ENCODE measurements at regions not wholly inside any gene's neighbourhood (a gene's known extent, or its start where the extent isn't known, plus 50 kb on each side); places are given as distances from the start of the nearest gene placed in this dataset.

GRCh38 chr13:34478376-34478775 lies 463.7 kb upstream of the NBEA start:
- no peaks in the 10 kb centered on the region for H3K27me3 ChIP-seq (ENCODE audit: control insufficient read depth, insufficient read depth, low read length)
- no peak overlapping the region for H2BK5ac ChIP-seq (ENCODE audit: low read depth, low read length, poor library complexity, severe bottlenecking)
- no peaks in the 10 kb centered on the region for H3K36me3 ChIP-seq (ENCODE audit: control insufficient read depth, insufficient read depth, low read length)
- no peak overlapping the region for H3K4me3 ChIP-seq (ENCODE audit: insufficient read depth, low read depth, low read length)
- ATAC-seq (ENCODE audit: low read depth) (no peak), DNase-seq (no peak)
- no peak overlapping the region for H3K56ac ChIP-seq (ENCODE audit: extremely low read depth, insufficient read depth, low read length)
- no peaks in the 10 kb centered on the region for H3K79me1 ChIP-seq (ENCODE audit: low read depth in 1 of 2, low read length in 2 of 2)
- no peaks in the 10 kb centered on the region for H3K4me1 ChIP-seq (ENCODE audit: control insufficient read depth, insufficient read depth, low read length)
- H3K14ac ChIP-seq (replicated peaks; ENCODE audit: low read depth, low read length): no peak overlapping the region
- CTCF ChIA-PET: no interaction called here
- H4K8ac ChIP-seq (ENCODE audit: low read depth in 2 of 2, low read length in 2 of 2): no peak overlapping the region
- BruUV-seq (replicated peaks): no TSS peak
- no peak overlapping the region for H3K27ac ChIP-seq (ENCODE audit: insufficient read depth, low read length)
- no peak overlapping the region for H3K18ac ChIP-seq (ENCODE audit: low read depth, low read length)
- H2AK9ac ChIP-seq (replicated peaks; ENCODE audit: low read depth, low read length, poor library complexity): no peak overlapping the region
- H4K91ac ChIP-seq (ENCODE audit: insufficient read depth, low read depth, low read length): no peak overlapping the region
- H2AK5ac ChIP-seq (ENCODE audit: low read depth, low read length): no peak overlapping the region
- H2BK20ac ChIP-seq (ENCODE audit: low read depth, low read length): no peak overlapping the region
- POLR2A ChIA-PET (ENCODE audit: unreplicated experiment): no interaction called here
- in situ Hi-C loops (cut with MboI; ENCODE audit: low sequenced_read_pairs): no loop called here
- no peak for TF ChIP-seq RCOR1 (IDR thresholded peaks at IDR 0.05; ENCODE audit: insufficient replicate concordance, low read length)
- TF ChIP-seq SMC3 (IDR thresholded peaks at IDR 0.05; ENCODE audit: low read depth, low read length): no peak
- TF ChIP-seq NFE2L2 (IDR thresholded peaks at IDR 0.05; ENCODE audit: low read depth, low read length): no peak
- TF ChIP-seq CTCF (conservative IDR thresholded peaks at IDR 0.05; ENCODE audit: low read depth, low read length): no peak
- TF ChIP-seq RFX5 (IDR thresholded peaks at IDR 0.05; ENCODE audit: low read depth, low read length): no peak
- no peak for TF ChIP-seq FOS (IDR thresholded peaks at IDR 0.05; ENCODE audit: low read depth, low read length)
- no peak for TF ChIP-seq CEBPB (IDR thresholded peaks at IDR 0.05; ENCODE audit: low read depth, low read length)
- no peak for TF ChIP-seq RAD21 (IDR thresholded peaks at IDR 0.05; ENCODE audit: low read length)
- no peak for TF ChIP-seq MAFK (IDR thresholded peaks at IDR 0.05; ENCODE audit: low read depth, low read length)
- H3K4me2 ChIP-seq (ENCODE audit: low read depth, low read length): no peak overlapping the region
- H4K5ac ChIP-seq (ENCODE audit: low read depth, low read length): no peak overlapping the region
- no peak overlapping the region for H3K4ac ChIP-seq (ENCODE audit: low read depth, low read length)
- no peak overlapping the region for H3K9ac ChIP-seq (ENCODE audit: low read depth, low read length)
- H4K20me1 ChIP-seq (ENCODE audit: insufficient read depth, low read length): no peaks in the 10 kb centered on the region
- H2AFZ ChIP-seq (replicated peaks; ENCODE audit: low read length, poor library complexity): no peak overlapping the region
- WGBS, 2 experiments (ENCODE audit: extremely low coverage in 2 of 2, insufficient read length in 1 of 2): no CpG with 5 or more reads among the region's 2 CpGs
- intact Hi-C loops (cut with micrococcal nuclease): no loop called here
- no peak overlapping the region for H3K23ac ChIP-seq (ENCODE audit: low read depth, low read length)
- dilution Hi-C loops (cut with HindIII; ENCODE audit: low sequenced_read_pairs, unreplicated experiment): no loop called here
- H3K9me1 ChIP-seq (ENCODE audit: insufficient read depth, low read length): no peaks in the 10 kb centered on the region
- H3K9me3 ChIP-seq (ENCODE audit: control insufficient read depth, insufficient read depth, low read length): 0 out of 2 replicates have a peak, but pooled peaks cover 1% of the 10 kb centered on the region
- no peak overlapping the region for H2BK120ac ChIP-seq (ENCODE audit: low read depth, low read length)
- no peak overlapping the region for H2BK15ac ChIP-seq (ENCODE audit: low read depth, low read length)

All from IMR-90 (cell line).